ENCODE measurements at regions not wholly inside any gene's neighbourhood (a gene's known extent, or its start where the extent isn't known, plus 50 kb on each side); places are given as distances from the start of the nearest gene placed in this dataset.

GRCh38 chr2:163281717-163282116, 443.1 kb upstream of the KCNH7 start:
- no CpG with 5 or more reads among the region's 2 CpGs for WGBS (ENCODE audit: insufficient coverage)
- no peak overlapping the region for H3K27ac Mint-ChIP-seq

GRCh38 chr2:163269374-163270021, 430.9 kb upstream of the KCNH7 start:
- H3K36me3 ChIP-seq (replicated peaks in 1 of 2; ENCODE audit: control insufficient read depth in 1 of 2, insufficient read depth in 2 of 2, low read length in 2 of 2), result no peaks in the 10 kb centered on the region
- no peak overlapping the region for H2AFZ ChIP-seq (ENCODE audit: insufficient read depth, low read depth, low read length, poor library complexity, severe bottlenecking)
- no peaks in the 10 kb centered on the region for H3K27me3 ChIP-seq (ENCODE audit: control insufficient read depth in 2 of 2, insufficient read depth in 2 of 2, low read length in 2 of 2)
- H3K9me3 ChIP-seq (replicated peaks in 1 of 2; ENCODE audit: control insufficient read depth in 1 of 2, insufficient read depth in 1 of 2, low read length in 2 of 2), result peaks cover 10 to 13% of the 10 kb centered on the region in 2 donors
- H3K27ac ChIP-seq (ENCODE audit: low read depth in 1 of 2, low read length in 2 of 2), result no peak overlapping the region
- Mint-ChIP-seq H3K4me1 (no peaks in the 10 kb centered on the region), H3K36me3 (no peaks in the 10 kb centered on the region), H3K4me3 (no peak overlapping the region), H3K9me3 (peaks cover 2 to 19% (median 6%) of the 10 kb centered on the region in 7 donors), H3K27me3 (ENCODE audit: low read depth in 3 of 3) (no peaks in the 10 kb centered on the region), H3K27ac (no peak overlapping the region)
- no peaks in the 10 kb centered on the region for H3K4me1 ChIP-seq (ENCODE audit: control insufficient read depth in 1 of 2, insufficient read depth in 2 of 2, low read length in 2 of 2)
- intact Hi-C loops (cut with micrococcal nuclease), result no loop called here
- no peak for TF ChIP-seq CTCF (IDR thresholded peaks at IDR 0.05)
- no peak for DNase-seq
- H3K4me2 ChIP-seq (replicated peaks; ENCODE audit: extremely low read depth, low read length, poor library complexity, severe bottlenecking), result no peak overlapping the region
- H3K79me2 ChIP-seq (ENCODE audit: insufficient read depth, low read length), result no peaks in the 10 kb centered on the region
- H4K20me1 ChIP-seq (ENCODE audit: insufficient read depth, low read length), result no peaks in the 10 kb centered on the region
- 100% methylated on average over 1 of the region's 9 CpGs for WGBS (ENCODE audit: insufficient coverage)
- no peak overlapping the region for H3K9ac ChIP-seq (ENCODE audit: insufficient read depth, low read length, poor library complexity, severe bottlenecking)
- no peak overlapping the region for H3K4me3 ChIP-seq (replicated peaks in 1 of 3; ENCODE audit: low read depth in 2 of 3, low read length in 3 of 3)

More at GRCh38 chr2:163281717-163282116, 443.1 kb upstream of the KCNH7 start:
- no peak for DNase-seq
- Histone ChIP-seq H3K36me3 (replicated peaks in 1 of 2; ENCODE audit: control insufficient read depth in 1 of 2, insufficient read depth in 2 of 2, low read length in 2 of 2) (no peaks in the 10 kb centered on the region), H3K27ac (ENCODE audit: low read depth in 1 of 2, low read length in 2 of 2) (no peak overlapping the region), H3K4me3 (replicated peaks in 1 of 3; ENCODE audit: low read depth in 2 of 3, low read length in 3 of 3) (no peak overlapping the region), H3K9me3 (replicated peaks in 1 of 2; ENCODE audit: control insufficient read depth in 1 of 2, insufficient read depth in 1 of 2, low read length in 2 of 2) (peaks cover 0 to 5% of the 10 kb centered on the region in 2 donors), H3K27me3 (ENCODE audit: control insufficient read depth in 2 of 2, insufficient read depth in 2 of 2, low read length in 2 of 2) (no peaks in the 10 kb centered on the region), H3K9ac (ENCODE audit: insufficient read depth, low read length, poor library complexity, severe bottlenecking) (no peak overlapping the region), H4K20me1 (ENCODE audit: insufficient read depth, low read length) (no peaks in the 10 kb centered on the region), H3K4me1 (ENCODE audit: control insufficient read depth in 1 of 2, insufficient read depth in 2 of 2, low read length in 2 of 2) (no peaks in the 10 kb centered on the region), H2AFZ (ENCODE audit: insufficient read depth, low read depth, low read length, poor library complexity, severe bottlenecking) (no peak overlapping the region), H3K79me2 (ENCODE audit: insufficient read depth, low read length) (no peaks in the 10 kb centered on the region), H3K4me2 (replicated peaks; ENCODE audit: extremely low read depth, low read length, poor library complexity, severe bottlenecking) (no peak overlapping the region)
- peaks cover 0 to 7% (median 3%) of the 10 kb centered on the region in 7 donors for H3K9me3 Mint-ChIP-seq
- H3K4me3 Mint-ChIP-seq, result no peak overlapping the region
- intact Hi-C loops (cut with micrococcal nuclease), result no loop called here
- peaks cover 0 to 4% (median 0%) of the 10 kb centered on the region in 3 donors for H3K27me3 Mint-ChIP-seq (ENCODE audit: low read depth in 3 of 3)
- no peaks in the 10 kb centered on the region for H3K36me3 Mint-ChIP-seq
- no peaks in the 10 kb centered on the region for H3K4me1 Mint-ChIP-seq
- no peak for TF ChIP-seq CTCF (IDR thresholded peaks at IDR 0.05)

All from CD14-positive monocyte (primary cell).